HG03060 (cell line): ENCODE measurements at regions not wholly inside any gene's neighbourhood (a gene's known extent, or its start where the extent isn't known, plus 50 kb on each side); places are given as distances from the start of the nearest gene placed in this dataset.
"Not testable (repeated sequence)": the region's sequence is repeated elsewhere in the genome, so short reads cannot be mapped to it uniquely, and the experiment has no call there.

ENCODE experiments used
- ATAC-seq: cut with Tn5 transposase; IDR thresholded peaks from one replicate; pipeline ENCODE4 v1.9.1; 2021; ENCODE audit warnings: low read depth, moderate number of reproducible peaks; ENCODE audit not compliant: unreplicated experiment

- not testable (repeated sequence) for ATAC-seq
Observed at GRCh38 chr1:121001090-121001726, 111.6 kb downstream of the PPIAL4A start.

GRCh38 chr1:121003230-121003629 lies 113.7 kb downstream of the PPIAL4A start:
- not testable (repeated sequence) for ATAC-seq

GRCh38 chr1:121006826-121007225 lies 117.3 kb downstream of the PPIAL4A start:
- ATAC-seq = not testable (repeated sequence)

GRCh38 chr1:121007755-121008154 lies 118.2 kb downstream of the PPIAL4A start:
- ATAC-seq = not testable (repeated sequence)

- ATAC-seq = not testable (repeated sequence)
Observed at GRCh38 chr1:121008512-121009215, 119.1 kb downstream of the PPIAL4A start.

- not testable (repeated sequence) for ATAC-seq
Observed at GRCh38 chr1:121009216-121010057, 119.9 kb downstream of the PPIAL4A start.

- ATAC-seq = not testable (repeated sequence)
Observed at GRCh38 chr1:121010141-121010540, 120.6 kb downstream of the PPIAL4A start.

GRCh38 chr1:121013181-121013580 lies 123.6 kb downstream of the PPIAL4A start:
- not testable (repeated sequence) for ATAC-seq

GRCh38 chr1:121016182-121017028 lies 126.8 kb downstream of the PPIAL4A start:
- not testable (repeated sequence) for ATAC-seq

- not testable (repeated sequence) for ATAC-seq
Observed at GRCh38 chr1:121019715-121020349, 130.3 kb downstream of the PPIAL4A start.

- not testable (repeated sequence) for ATAC-seq
Observed at GRCh38 chr1:121020350-121021236, 131.0 kb downstream of the PPIAL4A start.

GRCh38 chr1:121021716-121022115 lies 132.1 kb downstream of the PPIAL4A start:
- not testable (repeated sequence) for ATAC-seq

GRCh38 chr1:121032878-121033494 lies 143.4 kb downstream of the PPIAL4A start:
- ATAC-seq = not testable (repeated sequence)

- ATAC-seq = not testable (repeated sequence)
Observed at GRCh38 chr1:121036792-121037191, 147.2 kb downstream of the PPIAL4A start.

GRCh38 chr1:121040974-121041373 lies 143.2 kb downstream of the FAM72B start:
- ATAC-seq = not testable (repeated sequence)

- not testable (repeated sequence) for ATAC-seq
Observed at GRCh38 chr1:121041497-121041896, 142.6 kb downstream of the FAM72B start.

GRCh38 chr1:121042882-121043281 lies 141.3 kb downstream of the FAM72B start:
- ATAC-seq = not testable (repeated sequence)

GRCh38 chr1:121048293-121048752 lies 135.8 kb downstream of the FAM72B start:
- not testable (repeated sequence) for ATAC-seq
